ENCODE measurements at regions not wholly inside any gene's neighbourhood (a gene's known extent, or its start where the extent isn't known, plus 50 kb on each side); places are given as distances from the start of the nearest gene placed in this dataset.

DNA sequence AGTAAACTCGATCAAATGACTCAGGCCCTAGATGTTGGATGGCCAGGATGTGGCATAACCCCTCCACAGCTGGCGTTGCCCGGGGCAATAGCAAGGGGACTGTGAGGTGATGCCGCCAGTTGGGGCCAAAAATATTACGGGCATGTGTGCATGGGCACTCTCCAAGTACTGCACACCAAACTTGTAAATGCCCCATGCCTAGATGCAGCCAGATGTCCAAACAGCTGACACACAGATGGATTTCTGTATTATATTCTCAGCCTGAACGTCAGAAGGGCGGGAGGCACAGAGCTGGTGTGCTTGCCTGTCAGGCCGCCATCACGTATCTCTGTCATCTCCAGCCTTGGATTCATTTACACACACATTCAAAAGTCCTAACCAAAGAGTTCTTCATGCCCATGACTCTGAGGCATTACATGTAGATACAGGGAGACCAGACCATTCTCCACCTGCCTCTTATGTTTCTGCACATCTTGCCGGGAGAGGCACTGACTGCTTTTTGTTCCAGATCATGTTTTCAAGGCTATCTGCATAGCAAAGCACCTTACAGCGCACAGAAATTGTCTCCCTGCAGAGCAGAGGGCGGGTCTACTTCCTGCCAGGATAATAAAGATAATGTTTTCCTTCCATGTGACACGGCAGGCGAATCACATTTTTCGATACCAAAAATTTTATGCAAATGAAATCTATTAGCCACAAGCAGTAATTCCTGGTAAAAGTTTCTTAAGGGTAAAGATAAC lies 200.9 kb upstream of the ADAMTS16 start:
- no peak for DNase-seq (ENCODE audit: low spot score)

GRCh38 chr5:4941161-4941560 lies 199.0 kb upstream of the ADAMTS16 start:
- DNase-seq (ENCODE audit: low spot score), result no peak

DNA sequence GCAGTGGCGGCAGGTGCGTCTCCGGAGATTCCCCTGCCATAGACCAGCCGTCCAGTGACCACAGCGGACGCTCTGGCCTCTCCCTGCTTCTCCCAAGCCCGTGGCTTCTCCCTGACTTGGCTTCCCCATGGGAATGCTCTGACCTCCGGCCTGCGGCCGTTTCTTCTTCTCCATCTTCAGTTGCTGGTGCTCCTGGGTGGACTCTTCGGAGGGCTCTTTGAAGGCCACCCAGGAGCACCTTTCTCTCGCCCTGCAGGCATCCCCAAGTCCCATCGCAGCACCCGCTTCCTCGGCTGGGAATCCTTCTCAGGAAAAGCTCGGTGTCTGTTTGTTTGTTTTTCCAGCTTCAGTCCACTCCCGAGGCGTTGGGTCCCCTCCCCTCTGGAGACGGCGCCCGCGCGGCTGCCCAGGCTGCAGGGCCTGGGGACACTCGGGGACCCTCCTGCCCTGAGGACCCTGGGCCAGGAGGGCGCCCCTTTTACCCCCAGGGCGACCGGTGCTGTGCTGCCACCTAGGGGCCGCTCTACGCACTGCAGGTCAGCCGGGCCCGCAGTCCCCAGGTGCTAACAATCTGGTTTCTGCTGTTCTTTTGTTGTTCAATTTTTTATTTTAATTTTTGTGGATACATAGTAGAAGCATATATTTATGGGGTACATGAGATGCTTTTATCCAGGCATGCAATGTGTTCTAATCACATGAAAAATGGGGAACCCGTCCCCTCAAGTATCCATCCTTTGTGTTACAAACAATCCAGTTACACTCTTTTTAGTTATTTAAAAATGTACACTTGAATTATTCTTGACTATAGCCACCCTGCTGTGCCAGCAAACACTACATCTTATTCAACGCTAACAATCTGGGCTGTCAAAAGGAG lies 197.9 kb upstream of the ADAMTS16 start:
- DNase-seq (ENCODE audit: low spot score), result no peak

DNA sequence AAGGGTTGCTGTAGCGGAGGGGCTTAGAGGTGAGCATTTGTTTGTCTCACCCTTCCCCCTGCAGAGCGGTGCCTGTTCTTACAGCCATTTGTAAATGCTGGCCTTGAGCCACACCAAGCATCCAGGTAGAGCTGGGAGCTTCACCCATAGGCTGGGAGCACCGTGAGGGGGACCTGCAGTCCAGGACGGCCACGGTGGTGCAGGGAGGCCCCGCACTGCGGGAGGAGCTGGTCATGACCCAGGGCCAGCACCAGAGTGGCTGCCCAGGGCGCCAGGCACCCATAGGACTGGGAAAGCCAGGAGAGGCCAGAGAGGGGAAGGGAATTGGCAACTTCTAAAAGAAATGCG lies 197.3 kb upstream of the ADAMTS16 start:
- DNase-seq (ENCODE audit: low spot score), result no peak

DNA sequence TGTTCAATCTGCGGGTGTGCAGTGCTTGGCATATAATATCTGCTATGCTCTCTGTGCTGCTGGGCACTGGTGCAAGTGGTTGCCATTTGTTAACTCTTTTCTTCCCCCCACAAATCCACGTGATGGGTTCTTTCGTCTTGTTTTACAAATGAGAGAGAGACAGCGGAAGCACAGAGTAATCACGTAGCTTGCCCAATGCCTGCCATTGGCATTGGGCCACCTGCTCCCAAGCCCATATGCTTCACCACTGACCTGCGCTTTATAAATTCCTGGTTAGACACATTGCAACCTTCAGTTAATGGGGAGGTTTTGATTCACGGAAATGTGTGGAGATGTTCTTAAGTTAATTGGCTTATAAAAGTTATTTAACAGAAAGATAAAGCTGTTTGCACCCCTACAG lies 194.8 kb upstream of the ADAMTS16 start:
- no peak for DNase-seq (ENCODE audit: low spot score)

- no peak for DNase-seq (ENCODE audit: low spot score)
Measured at GRCh38 chr5:4947106-4947505, 193.0 kb upstream of the ADAMTS16 start.

GRCh38 chr5:4947893-4948536 lies 192.1 kb upstream of the ADAMTS16 start:
- DNase-seq (ENCODE audit: low spot score), result no peak

GRCh38 chr5:4949108-4949507 lies 191.0 kb upstream of the ADAMTS16 start:
- DNase-seq (ENCODE audit: low spot score), result no peak

DNA sequence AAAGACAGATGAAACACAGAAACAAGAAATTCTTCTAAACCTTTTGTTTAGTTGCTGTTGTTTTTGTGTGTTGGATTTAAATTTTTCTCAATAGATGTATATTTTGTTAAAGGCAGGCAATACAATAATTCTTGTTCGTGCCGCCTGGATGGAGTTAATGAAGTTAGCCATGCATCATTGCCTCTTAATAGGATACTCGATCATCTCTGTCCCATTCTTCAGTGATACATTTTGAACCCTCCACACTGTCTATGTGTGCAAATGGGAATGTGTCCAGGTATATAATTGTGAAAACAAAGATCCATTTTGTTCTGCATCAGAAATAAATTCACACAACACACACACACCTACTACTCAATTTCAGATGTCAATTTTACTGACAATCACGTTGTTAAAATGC lies 186.6 kb upstream of the ADAMTS16 start:
- DNase-seq (ENCODE audit: low spot score), result no peak

GRCh38 chr5:4954048-4954447 lies 186.1 kb upstream of the ADAMTS16 start:
- DNase-seq (ENCODE audit: low spot score), result no peak

GRCh38 chr5:4963265-4963664 lies 176.9 kb upstream of the ADAMTS16 start:
- DNase-seq (ENCODE audit: low spot score), result no peak

GRCh38 chr5:4969351-4969750 lies 170.8 kb upstream of the ADAMTS16 start:
- DNase-seq (ENCODE audit: low spot score), result no peak

DNA sequence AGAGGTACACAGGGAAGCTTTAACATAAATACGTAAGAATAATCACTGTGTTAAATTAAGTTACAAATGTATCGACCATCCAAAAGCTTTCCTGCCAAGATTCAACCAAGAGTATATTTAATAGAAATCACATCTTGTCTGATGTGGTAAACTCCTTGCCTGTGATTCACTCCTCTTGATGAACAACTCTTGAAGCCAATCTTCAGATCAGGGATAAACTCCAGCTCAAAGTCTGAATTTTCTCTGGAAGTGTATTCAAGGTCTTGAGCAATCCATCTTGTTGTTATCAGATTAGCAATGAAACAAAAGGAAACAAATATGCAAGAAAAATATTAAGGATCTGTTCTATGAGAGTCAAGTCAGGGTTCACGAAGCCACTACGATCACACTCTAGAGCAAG lies 170.0 kb upstream of the ADAMTS16 start:
- no peak for DNase-seq (ENCODE audit: low spot score)

- no peak for DNase-seq (ENCODE audit: low spot score)
Measured at GRCh38 chr5:4976902-4977301, 163.2 kb upstream of the ADAMTS16 start.

DNA sequence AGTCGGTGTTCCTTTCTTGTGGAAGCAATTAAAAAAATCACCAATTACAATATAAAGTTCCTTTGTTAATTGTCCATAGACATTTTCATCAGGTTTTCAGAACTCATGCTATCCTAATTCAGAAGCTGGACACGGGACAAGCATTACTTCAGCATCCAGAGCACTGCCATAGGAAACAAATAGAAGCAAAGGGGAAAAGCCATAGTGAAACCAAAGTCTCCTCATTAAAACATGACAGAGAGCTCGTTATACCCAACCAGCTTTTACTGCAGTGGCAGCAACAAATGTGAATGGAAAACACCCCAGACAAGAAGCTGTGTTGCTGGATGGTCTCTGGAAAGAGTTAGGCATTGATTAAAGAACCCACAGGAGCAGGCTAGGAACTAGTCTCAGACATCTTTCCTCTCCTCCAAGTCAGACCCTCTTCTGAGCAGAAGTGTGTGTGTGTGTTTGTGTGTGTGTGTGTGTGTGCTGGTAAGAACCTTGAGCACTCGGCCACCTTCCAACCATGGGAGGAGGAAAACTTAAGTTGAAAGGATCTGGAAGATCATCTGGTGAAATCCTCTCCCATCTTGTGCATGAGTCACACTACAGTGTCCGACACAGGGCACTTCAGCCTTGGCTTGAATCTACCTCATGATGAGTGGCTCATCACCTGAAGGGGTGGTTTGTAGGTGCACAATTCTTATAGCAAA lies 162.6 kb upstream of the ADAMTS16 start:
- no peak for DNase-seq (ENCODE audit: low spot score)

GRCh38 chr5:4980201-4980600 lies 159.9 kb upstream of the ADAMTS16 start:
- no peak for DNase-seq (ENCODE audit: low spot score)

GRCh38 chr5:4981608-4982007 lies 158.5 kb upstream of the ADAMTS16 start:
- no peak for DNase-seq (ENCODE audit: low spot score)

DNA sequence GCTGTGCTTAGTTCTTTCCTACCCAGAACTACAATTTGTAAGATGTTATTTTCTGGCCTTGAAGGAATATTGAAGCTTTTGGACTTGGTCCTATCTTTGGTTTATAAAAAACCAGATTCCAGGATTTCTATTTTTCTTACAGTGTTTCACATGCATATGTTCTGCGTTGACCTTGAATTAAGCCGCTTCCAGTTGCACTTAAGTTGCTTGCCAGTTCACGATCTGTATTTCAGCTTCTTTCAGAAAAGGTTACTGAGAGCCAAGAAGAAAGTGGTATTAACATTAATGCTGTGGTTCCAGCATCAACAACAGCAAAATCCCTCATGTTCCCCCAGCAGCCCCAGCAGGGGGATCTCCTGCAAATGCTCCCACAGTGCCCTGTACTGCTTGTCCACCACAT lies 156.4 kb upstream of the ADAMTS16 start:
- DNase-seq (ENCODE audit: low spot score), result no peak

DNA sequence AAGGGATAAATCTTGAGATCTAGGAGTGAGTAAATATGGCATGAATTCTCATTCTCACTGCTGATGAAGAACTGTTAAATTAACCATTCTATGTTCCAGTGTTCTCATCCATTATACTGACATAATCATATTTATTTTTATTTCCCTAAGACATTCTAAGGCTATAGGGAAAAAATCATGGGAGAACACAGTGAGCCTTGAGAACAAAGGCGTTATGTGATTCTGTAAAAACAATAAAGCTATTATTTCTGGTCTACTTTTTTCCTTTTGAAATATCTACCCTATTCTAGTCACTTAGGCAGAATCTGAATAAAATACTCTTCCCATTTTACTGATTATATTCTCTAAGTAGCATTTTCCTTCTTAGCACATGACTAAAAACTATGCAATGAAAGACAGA lies 155.7 kb upstream of the ADAMTS16 start:
- no peak for DNase-seq (ENCODE audit: low spot score)

DNA sequence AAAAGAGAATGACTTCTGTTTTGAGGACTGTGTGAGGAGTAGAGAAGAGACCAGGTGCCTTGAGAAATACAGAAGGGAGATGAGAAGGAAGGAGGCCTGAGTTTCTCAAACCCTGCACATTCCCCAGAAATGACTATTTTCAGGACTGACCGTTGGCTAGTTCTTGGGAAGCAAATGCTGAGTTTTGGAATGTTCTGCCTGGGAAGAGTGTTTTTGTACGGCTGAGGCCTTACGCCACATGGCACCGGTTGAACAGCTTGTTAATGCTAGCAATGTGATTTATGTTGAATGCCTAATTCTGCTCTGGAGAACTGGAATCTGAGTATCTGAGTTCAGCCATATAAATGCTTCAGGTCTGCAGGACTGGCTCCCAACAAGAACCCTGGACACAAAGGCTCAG lies 152.7 kb upstream of the ADAMTS16 start:
- no peak for DNase-seq (ENCODE audit: low spot score)

GRCh38 chr5:4989118-4989517 lies 151.0 kb upstream of the ADAMTS16 start:
- DNase-seq (ENCODE audit: low spot score), result no peak

GRCh38 chr5:4990017-4990416 lies 150.1 kb upstream of the ADAMTS16 start:
- DNase-seq (ENCODE audit: low spot score), result no peak
